ENCODE measurements at regions not wholly inside any gene's neighbourhood (a gene's known extent, or its start where the extent isn't known, plus 50 kb on each side); places are given as distances from the start of the nearest gene placed in this dataset.
"Not testable (repeated sequence)": the region's sequence is repeated elsewhere in the genome, so short reads cannot be mapped to it uniquely, and the experiment has no call there.

GRCh38 chr2:207412787-207413310 lies 116.9 kb upstream of the CREB1 start:
- no peak for DNase-seq

- no peak for DNase-seq
Observed at GRCh38 chr2:207413376-207413907, 116.3 kb upstream of the CREB1 start.

GRCh38 chr2:207416111-207416510 lies 113.7 kb upstream of the CREB1 start:
- DNase-seq: no peak

DNA sequence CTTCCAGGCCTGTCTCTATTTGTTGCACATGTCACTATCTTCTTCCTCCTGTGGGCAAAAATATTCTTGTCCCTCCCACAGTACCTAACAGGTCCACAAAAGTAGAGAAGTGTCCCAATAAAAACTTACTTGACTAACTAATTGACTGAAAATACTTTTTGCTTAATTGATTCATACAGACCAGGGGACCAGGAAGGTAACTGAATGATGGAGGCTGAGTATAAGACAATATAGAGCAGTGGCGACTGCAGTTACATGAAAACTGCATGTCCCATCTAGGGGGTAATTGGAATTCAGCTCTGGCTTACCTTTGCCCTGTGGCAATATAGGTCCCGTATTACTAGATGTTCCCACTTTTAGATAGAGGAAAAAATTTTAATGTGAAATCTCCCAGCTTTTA lies 112.9 kb upstream of the CREB1 start:
- no peak for DNase-seq

DNA sequence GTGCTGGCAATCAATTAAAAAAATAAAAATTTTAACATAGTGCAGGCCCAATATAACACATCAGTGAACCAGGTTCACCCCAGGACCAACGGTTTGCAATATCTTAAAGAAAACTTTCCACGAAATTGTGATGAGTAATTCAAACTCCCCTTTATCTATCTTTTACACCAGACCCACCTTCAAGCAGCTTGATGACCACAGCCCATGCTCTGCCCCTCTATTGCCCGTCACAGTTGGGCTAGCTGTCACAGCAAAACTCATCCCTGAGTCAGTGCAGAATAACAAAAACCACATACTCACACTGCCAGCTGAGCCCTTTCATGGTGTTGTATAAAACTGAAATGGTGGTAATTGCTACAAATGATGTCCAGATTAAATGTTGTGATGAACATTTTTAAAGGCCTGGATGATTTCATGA lies 112.5 kb upstream of the CREB1 start:
- DNase-seq: peak; percentile 44

DNA sequence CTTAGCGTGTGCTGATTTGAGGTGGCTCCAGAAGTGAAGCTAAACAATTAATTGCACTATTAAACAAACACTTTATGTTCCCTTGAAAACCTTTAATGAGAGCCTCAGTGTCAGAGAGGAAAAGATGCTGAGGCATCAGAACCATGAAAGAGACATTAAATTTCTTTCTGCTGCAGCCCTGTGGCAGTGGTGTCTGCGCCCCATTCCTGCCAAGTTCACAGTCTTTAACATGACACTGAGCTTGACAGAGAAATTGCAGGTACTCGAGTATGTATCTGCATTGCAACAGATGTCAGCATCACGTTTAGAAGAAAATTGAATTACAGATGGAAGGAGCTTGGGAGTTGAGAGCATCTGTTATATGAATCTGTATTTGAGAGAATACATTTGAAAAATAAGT lies 111.3 kb upstream of the CREB1 start:
- DNase-seq: no peak

- DNase-seq: no peak
Observed at GRCh38 chr2:207419331-207419730, 110.4 kb upstream of the CREB1 start.

- no peak for DNase-seq
Observed at GRCh38 chr2:207421671-207422070, 108.1 kb upstream of the CREB1 start.

- no peak for DNase-seq
Observed at GRCh38 chr2:207422380-207422779, 107.4 kb upstream of the CREB1 start.

DNA sequence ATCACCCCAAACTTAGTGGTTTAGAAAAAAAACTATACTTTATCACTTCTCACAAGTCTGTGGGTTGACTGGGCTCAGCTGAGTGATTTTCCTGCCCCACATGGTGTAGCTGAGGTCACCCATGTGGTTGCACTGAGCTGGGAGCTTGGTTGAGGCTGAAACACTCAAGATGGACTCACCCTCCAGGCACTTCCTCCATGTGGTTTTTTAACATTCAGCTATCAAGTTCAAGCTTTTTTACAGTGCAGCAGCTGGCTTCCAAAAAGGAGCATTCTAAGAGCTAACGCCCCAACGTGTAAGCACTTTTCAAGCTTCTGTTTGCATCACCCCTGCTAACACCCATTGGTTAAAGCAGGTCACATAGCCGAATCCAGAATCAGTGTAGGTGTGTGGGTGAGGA lies 105.9 kb upstream of the CREB1 start:
- DNase-seq: peak; percentile 94

GRCh38 chr2:207427986-207428385 lies 101.8 kb upstream of the CREB1 start:
- no peak for DNase-seq

GRCh38 chr2:207428573-207428972 lies 101.2 kb upstream of the CREB1 start:
- DNase-seq: no peak

GRCh38 chr2:207432453-207432852 lies 97.3 kb upstream of the CREB1 start:
- DNase-seq: peak; percentile 83

GRCh38 chr2:207434306-207434705 lies 95.5 kb upstream of the CREB1 start:
- no peak for DNase-seq

DNA sequence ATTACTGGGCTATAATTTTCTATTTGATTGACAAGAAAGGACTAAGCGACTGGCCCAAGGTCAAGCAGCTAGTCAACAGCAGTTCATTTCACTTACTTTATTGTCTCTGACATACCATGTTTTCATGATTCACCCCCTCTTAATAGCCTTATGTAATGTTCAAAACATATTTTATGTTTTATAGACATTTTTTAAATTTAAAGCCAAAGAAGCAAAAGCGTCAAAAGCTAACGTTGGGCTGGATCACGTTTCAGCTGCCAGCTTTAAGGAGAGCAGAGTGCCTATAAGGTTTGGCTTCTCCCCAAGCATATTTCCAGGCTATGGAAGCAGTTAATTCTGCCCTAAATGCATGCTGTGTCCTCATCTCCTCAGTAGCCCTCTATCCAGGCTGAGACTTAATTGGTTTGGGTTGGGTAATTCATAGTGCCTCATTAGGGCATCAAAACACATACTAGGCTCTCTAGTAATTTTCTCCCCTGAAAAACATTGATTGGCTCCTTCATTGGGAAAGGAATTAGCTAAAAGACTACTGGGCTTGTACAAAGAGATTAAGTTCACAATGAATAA lies 94.8 kb upstream of the CREB1 start:
- DNase-seq: no peak

DNA sequence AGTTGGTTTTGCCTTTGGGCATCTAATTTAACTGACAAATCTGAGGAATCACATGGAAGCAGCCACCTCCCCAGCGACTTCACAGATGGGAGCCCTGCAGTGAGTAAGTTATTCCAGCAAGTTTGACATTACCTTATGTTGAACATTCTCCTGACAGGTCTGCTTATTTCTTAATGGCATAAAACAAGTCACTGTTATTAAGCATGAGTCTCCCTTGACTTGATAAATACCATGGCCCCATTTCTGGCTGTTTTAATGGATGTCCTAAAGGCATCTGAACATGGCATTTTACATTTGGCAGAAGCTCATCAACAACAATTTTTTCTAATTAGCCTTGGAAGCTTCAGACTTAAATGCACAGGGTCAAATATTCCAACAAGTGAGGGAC lies 92.6 kb upstream of the CREB1 start:
- no peak for DNase-seq

DNA sequence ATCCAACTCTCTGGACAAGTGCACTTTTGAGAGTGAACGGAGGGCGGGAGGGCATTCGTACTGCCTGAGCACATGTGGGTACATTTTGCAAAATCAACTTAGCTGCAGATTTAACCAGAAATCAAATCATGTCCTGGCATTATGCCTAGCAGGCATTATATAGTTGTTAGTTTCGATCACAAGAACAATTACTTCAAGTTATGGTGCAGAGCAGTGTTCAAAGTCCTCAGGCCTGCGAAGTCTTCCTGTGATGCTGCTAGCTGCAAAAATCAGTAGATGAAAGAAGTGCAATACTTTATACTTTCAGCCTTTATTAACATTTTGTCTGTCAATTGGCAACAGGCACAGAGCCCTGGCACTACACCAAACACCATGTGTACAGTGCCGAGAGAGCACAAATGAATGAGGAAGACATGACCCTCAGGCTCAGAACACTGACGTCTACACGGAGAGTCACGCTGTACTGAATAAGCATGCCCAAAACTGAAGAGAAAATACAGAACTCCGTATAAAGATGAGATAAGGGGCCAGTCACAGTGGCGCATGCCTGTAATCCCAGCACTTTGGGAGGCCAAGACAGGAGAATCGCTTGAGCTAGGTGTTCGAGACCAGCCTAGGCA lies 92.1 kb upstream of the CREB1 start:
- no peak for DNase-seq

GRCh38 chr2:207438414-207439126 lies 91.2 kb upstream of the CREB1 start:
- no peak for DNase-seq

GRCh38 chr2:207439881-207440280 lies 89.9 kb upstream of the CREB1 start:
- DNase-seq: not testable (repeated sequence)

DNA sequence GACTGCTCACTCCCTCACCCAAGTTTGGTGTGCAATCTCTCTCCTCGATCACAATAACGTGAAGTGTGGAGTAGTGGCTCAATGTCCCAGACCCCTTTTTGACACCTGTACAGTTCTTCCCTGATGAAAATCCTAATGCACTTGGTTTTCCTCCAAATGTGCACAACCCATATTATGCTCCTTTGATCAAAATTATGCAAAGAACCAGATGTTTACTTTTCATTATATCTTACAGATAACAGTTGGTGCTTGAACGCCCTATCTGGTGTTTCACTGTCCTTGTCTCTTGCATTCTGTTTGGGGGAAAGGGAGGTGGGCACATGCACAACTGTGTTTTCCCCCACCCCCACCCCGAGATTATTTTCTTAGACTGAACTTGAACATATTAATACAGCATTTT lies 85.0 kb upstream of the CREB1 start:
- DNase-seq: no peak

GRCh38 chr2:207446653-207447052 lies 83.1 kb upstream of the CREB1 start:
- no peak for DNase-seq

GRCh38 chr2:207448006-207448405 lies 81.8 kb upstream of the CREB1 start:
- no peak for DNase-seq

- no peak for DNase-seq
Observed at GRCh38 chr2:207449642-207450165, 80.1 kb upstream of the CREB1 start.

DNA sequence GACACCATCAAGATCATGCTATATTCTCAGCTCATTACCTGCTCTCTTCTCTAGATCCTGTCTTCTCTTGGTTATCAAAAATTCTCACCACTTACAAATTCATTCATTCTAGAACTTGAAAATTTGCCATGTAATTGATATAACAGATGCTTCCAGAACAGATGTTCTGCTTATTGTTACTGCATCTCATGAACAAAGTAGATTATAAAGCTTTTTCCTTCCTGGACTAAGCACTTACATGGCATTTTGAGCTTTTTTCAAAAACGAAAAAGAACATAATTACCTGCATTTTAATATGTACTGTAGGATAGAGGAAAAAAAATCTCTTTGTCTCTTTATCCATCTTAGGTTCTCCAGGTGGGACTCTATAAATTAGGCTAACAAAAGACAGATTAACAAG lies 79.6 kb upstream of the CREB1 start:
- DNase-seq: no peak
